DMS 273 treated with DMSO at 0.1 percent for 48 hours (cell line): ENCODE measurements at regions not wholly inside any gene's neighbourhood (a gene's known extent, or its start where the extent isn't known, plus 50 kb on each side); places are given as distances from the start of the nearest gene placed in this dataset.
A peak's percentile ranks its signal among the peaks of the same experiment; 100 is the strongest.
"Not testable (repeated sequence)": the region's sequence is repeated elsewhere in the genome, so short reads cannot be mapped to it uniquely, and the experiment has no call there.

Experiments
- DNase-seq: peaks from one replicate; lab custom pipeline; 2025; lab: John Stamatoyannopoulos, UW

GRCh38 chr6:132140189-132140588 lies 189.0 kb upstream of the CCN2 start:
- DNase-seq: peak; percentile 72

GRCh38 chr6:132139611-132140010 lies 188.4 kb upstream of the CCN2 start:
- DNase-seq: no peak

- DNase-seq: no peak
These were observed 185.8 kb upstream of the CCN2 start for GRCh38 chr6:132136981-132137380.

GRCh38 chr6:132135409-132135808 lies 184.2 kb upstream of the CCN2 start:
- DNase-seq: no peak

- DNase-seq: no peak
These were observed 182.7 kb upstream of the CCN2 start for GRCh38 chr6:132133736-132134445.

GRCh38 chr6:132132924-132133639 lies 181.9 kb upstream of the CCN2 start:
- DNase-seq: no peak

GRCh38 chr6:132132422-132132821 lies 181.2 kb upstream of the CCN2 start:
- no peak for DNase-seq

GRCh38 chr6:132131758-132132157 lies 180.6 kb upstream of the CCN2 start:
- DNase-seq: peak; percentile 85

GRCh38 chr6:132131351-132131750 lies 180.2 kb upstream of the CCN2 start:
- no peak for DNase-seq

GRCh38 chr6:132130626-132131298 lies 179.6 kb upstream of the CCN2 start:
- no peak for DNase-seq

- DNase-seq: peak; percentile 85
These were observed 177.3 kb upstream of the CCN2 start for GRCh38 chr6:132128424-132128823.

GRCh38 chr6:132126150-132126549 lies 175.0 kb upstream of the CCN2 start:
- no peak for DNase-seq

GRCh38 chr6:132122871-132123270 lies 171.7 kb upstream of the CCN2 start:
- no peak for DNase-seq

- no peak for DNase-seq
These were observed 171.0 kb upstream of the CCN2 start for GRCh38 chr6:132122176-132122575.

GRCh38 chr6:132118144-132118543 lies 167.0 kb upstream of the CCN2 start:
- no peak for DNase-seq

GRCh38 chr6:132115714-132116366 lies 164.7 kb upstream of the CCN2 start:
- DNase-seq: no peak

- no peak for DNase-seq
These were observed 163.1 kb upstream of the CCN2 start for GRCh38 chr6:132114201-132114825.

- DNase-seq: not testable (repeated sequence)
These were observed 158.6 kb upstream of the CCN2 start for GRCh38 chr6:132109752-132110151.

GRCh38 chr6:132107896-132108295 lies 156.7 kb upstream of the CCN2 start:
- no peak for DNase-seq

- no peak for DNase-seq
These were observed 150.4 kb upstream of the CCN2 start for GRCh38 chr6:132101535-132101934.

GRCh38 chr6:132100388-132100990 lies 149.3 kb upstream of the CCN2 start:
- DNase-seq: no peak

- no peak for DNase-seq
These were observed 145.8 kb upstream of the CCN2 start for GRCh38 chr6:132096996-132097395.
